GM13977 (cell line): ENCODE measurements at regions not wholly inside any gene's neighbourhood (a gene's known extent, or its start where the extent isn't known, plus 50 kb on each side); places are given as distances from the start of the nearest gene placed in this dataset.

Source experiments
- DNase-seq: peaks from one replicate; pipeline ENCODE4 v3.0.0; 2012; ENCODE audit warnings: low spot score
- in situ Hi-C: fragments of 300-500 bp; cut with MboI; formaldehyde crosslinking; loops from one replicate; pipeline ENCODE4 v1.12.0; 2022; ENCODE audit warnings: low sequenced_read_pairs, low pct_unique_long_range_greater_than_20kb, mixed read lengths, inconsistent platforms; ENCODE audit not compliant: unreplicated experiment
- TF ChIP-seq, protein P1 (sequence below): IDR thresholded peaks from 2 replicates; pipeline ENCODE4 v1.5.1; 2012; ENCODE audit warnings: mild to moderate bottlenecking, control low read depth; ENCODE audit not compliant: insufficient read depth; ENCODE audit errors: extremely low read depth, missing control alignments

DNA sequence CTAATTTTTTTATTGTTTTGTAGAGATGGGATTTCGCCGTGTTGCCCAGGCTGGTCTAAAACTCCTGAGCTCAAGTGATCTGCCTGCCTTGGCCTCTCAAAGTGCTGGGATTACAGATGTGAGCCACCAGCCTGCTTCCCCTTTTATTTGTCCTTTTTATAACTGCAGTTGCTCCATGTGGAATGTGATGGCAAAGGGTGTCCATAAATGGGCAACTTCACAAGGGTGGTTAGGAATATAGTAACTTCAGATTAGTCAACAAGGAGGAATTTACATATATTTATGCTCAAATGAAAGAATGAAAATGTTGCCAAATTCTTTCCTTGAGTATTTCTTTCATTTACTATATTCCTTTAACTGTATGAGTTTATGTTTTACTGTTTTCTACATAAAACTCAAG is 182.9 kb downstream of the BACH1 start:
- in situ Hi-C loops = loop anchor here (10.0 kb wide), 1 partner anchor 363 kb away; no protein-coding TSS in a partner anchor
- TF ChIP-seq, protein P1, sequence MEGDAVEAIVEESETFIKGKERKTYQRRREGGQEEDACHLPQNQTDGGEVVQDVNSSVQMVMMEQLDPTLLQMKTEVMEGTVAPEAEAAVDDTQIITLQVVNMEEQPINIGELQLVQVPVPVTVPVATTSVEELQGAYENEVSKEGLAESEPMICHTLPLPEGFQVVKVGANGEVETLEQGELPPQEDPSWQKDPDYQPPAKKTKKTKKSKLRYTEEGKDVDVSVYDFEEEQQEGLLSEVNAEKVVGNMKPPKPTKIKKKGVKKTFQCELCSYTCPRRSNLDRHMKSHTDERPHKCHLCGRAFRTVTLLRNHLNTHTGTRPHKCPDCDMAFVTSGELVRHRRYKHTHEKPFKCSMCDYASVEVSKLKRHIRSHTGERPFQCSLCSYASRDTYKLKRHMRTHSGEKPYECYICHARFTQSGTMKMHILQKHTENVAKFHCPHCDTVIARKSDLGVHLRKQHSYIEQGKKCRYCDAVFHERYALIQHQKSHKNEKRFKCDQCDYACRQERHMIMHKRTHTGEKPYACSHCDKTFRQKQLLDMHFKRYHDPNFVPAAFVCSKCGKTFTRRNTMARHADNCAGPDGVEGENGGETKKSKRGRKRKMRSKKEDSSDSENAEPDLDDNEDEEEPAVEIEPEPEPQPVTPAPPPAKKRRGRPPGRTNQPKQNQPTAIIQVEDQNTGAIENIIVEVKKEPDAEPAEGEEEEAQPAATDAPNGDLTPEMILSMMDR = no peak
- no peak for DNase-seq

DNA sequence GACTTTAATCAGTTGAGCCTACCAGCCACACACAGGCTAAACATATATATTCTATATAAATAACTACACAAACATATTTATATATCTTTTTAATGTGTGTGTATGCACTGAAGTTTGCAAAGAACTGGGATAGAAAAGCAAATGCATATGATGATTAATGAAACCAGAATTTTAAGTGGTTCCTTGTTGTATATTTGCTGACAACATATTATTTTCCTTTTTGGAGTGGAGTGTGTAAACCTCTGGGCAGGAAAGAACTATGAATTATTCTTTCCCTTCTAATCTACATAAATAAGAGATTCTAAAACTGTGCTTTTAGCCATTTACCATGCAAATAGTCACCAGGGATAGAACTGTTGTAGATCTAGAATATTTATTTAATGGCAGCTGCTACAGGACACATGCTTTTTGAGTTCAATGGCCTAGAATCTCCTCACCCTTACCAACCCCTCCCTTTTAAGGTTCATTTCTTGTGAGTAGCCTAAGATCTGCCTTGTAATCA is 187.6 kb downstream of the BACH1 start:
- in situ Hi-C loops = loop anchor here (10.0 kb wide), 1 partner anchor 358 kb away; no protein-coding TSS in a partner anchor
- no peak for DNase-seq
- TF ChIP-seq, protein P1 = no peak
